HCT116 (cell line): ENCODE measurements at regions not wholly inside any gene's neighbourhood (a gene's known extent, or its start where the extent isn't known, plus 50 kb on each side); places are given as distances from the start of the nearest gene placed in this dataset.
A peak's percentile ranks its signal among the peaks of the same experiment; 100 is the strongest.

Source experiments
- ATAC-seq: fragments of 200-7000 bp; cut with Tn5 transposase; 2 replicates; pipeline ENCODE4 v1.9.1; 2020; ENCODE audit warnings: mild to moderate bottlenecking, moderate library complexity
- BruUV-seq: library from RNA; stranded (reverse); fragments of 400-500 nt; replicated peaks from 2 replicates; lab custom pipeline; 2021; lab: Mats Ljungman, UMichigan
- CTCF ChIA-PET: fragments of 300-600 bp; sonication (Branson Sonifier 250); formaldehyde crosslinking; loops from one replicate; lab custom pipeline; 2021; ENCODE audit warnings: antibody characterized with exemption; lab: Charles Lee
- POLR2A ChIA-PET: fragments of 300-600, 350-600 bp; sonication (Branson Sonifier 250); formaldehyde crosslinking; loops from one replicate; lab custom pipeline; 2021; ENCODE audit warnings: antibody characterized with exemption; lab: Charles Lee
- RAD21 ChIA-PET, 2 experiments: fragments of 300-600 bp; sonication (Branson Sonifier 250); formaldehyde crosslinking; loops; one replicate each; lab custom pipeline; 2023; ENCODE audit warnings: low total read pairs in 2 of 2; ENCODE audit not compliant: uncharacterized antibody in 2 of 2, unreplicated experiment in 2 of 2, low non-redundant PET in 1 of 2; lab: Charles Lee
- DNase-seq: peaks from one replicate; pipeline ENCODE4 v3.0.0-alpha.2; 2010; ENCODE audit warnings: low read depth, low spot score
- H2AFZ ChIP-seq: fragments of 200-600 bp; shearing (Covaris generic), sonication (generic); 2 replicates; pipeline ENCODE4 v1.6.1; 2017; ENCODE audit warnings: low read depth, mixed run types, mixed read lengths, antibody characterized with exemption, low read length; ENCODE audit not compliant: poor library complexity, severe bottlenecking
- H3K27ac ChIP-seq: 2 replicates; pipeline ENCODE4 v1.5.1; 2012; ENCODE audit warnings: low read depth, low read length
- H3K27me3 ChIP-seq: fragments of 200-600 bp; sonication (generic); 2 replicates; pipeline ENCODE4 v1.6.1; 2016; ENCODE audit warnings: mixed run types, low read length, mixed read lengths; ENCODE audit not compliant: insufficient read depth
- H3K36me3 ChIP-seq, 2 experiments: fragments of 200-500 bp in 1 of 2; fragments of 200-600 bp in 1 of 2; sonication (Bioruptor generic) in 1 of 2; sonication (generic) in 1 of 2; 2 replicates each; pipeline versions ENCODE4 v1.5.1 to v1.6.1; 2014 to 2016; ENCODE audit warnings: low read length in 2 of 2, inconsistent platforms in 1 of 2, mixed read lengths in 1 of 2, mixed run types in 1 of 2; ENCODE audit not compliant: insufficient read depth in 2 of 2, control insufficient read depth in 1 of 2
- H3K4me1 ChIP-seq, 2 experiments: fragments of 200-600 bp in 1 of 2; sonication (generic) in 1 of 2; 2 replicates each; pipeline versions ENCODE4 v1.5.1 to v1.6.1; 2012 to 2017; ENCODE audit warnings: low read length in 2 of 2, inconsistent platforms in 1 of 2, mild to moderate bottlenecking in 1 of 2, mixed read lengths in 1 of 2, mixed run types in 1 of 2, moderate library complexity in 1 of 2; ENCODE audit not compliant: insufficient read depth in 2 of 2, control insufficient read depth in 1 of 2
- H3K4me2 ChIP-seq: fragments of 200-600 bp; sonication (generic); 2 replicates; pipeline ENCODE4 v1.6.1; 2017; ENCODE audit warnings: mixed run types, low read length, mixed read lengths
- H3K4me3 ChIP-seq, 2 experiments: fragments of 200-600 bp in 1 of 2; sonication (generic) in 1 of 2; replicated peaks in 1 of 2; 2 replicates each; pipeline ENCODE4 v1.5.1; 2011 to 2016; ENCODE audit warnings: low read length in 2 of 2, control low read depth in 1 of 2, low read depth in 1 of 2, mild to moderate bottlenecking in 1 of 2, mixed read lengths in 1 of 2, mixed run types in 1 of 2
- H3K79me2 ChIP-seq: fragments of 200-600 bp; sonication (generic); 2 replicates; pipeline ENCODE4 v1.6.1; 2017; ENCODE audit warnings: mild to moderate bottlenecking, mixed run types, low read length, moderate library complexity, mixed read lengths; ENCODE audit not compliant: insufficient read depth
- H3K9ac ChIP-seq: fragments of 200-600 bp; sonication (generic); 2 replicates; pipeline ENCODE4 v1.6.1; 2016; ENCODE audit warnings: low read length, mixed read lengths
- H3K9me2 ChIP-seq: fragments of 200-600 bp; sonication (generic), shearing (Covaris generic); 2 replicates; pipeline ENCODE4 v1.6.1; 2017; ENCODE audit warnings: mixed run types, mild to moderate bottlenecking, moderate library complexity; ENCODE audit not compliant: insufficient read depth
- H3K9me3 ChIP-seq, 2 experiments: fragments of 200-500 bp in 1 of 2; fragments of 200-600 bp in 1 of 2; sonication (Bioruptor generic) in 1 of 2; sonication (generic) in 1 of 2; 2 replicates each; pipeline ENCODE4 v1.6.1; 2014 to 2017; ENCODE audit warnings: low read length in 2 of 2, mixed read lengths in 2 of 2, inconsistent platforms in 1 of 2, low read depth in 1 of 2, mild to moderate bottlenecking in 1 of 2, mixed run types in 1 of 2, moderate library complexity in 1 of 2; ENCODE audit not compliant: control insufficient read depth in 1 of 2, insufficient read depth in 1 of 2
- H4K20me1 ChIP-seq: fragments of 200-600 bp; sonication (generic), shearing (Covaris generic); 2 replicates; pipeline ENCODE4 v1.6.1; 2017; ENCODE audit warnings: mixed run types, mild to moderate bottlenecking, moderate library complexity; ENCODE audit not compliant: insufficient read depth
- CTCF ChIP-seq, 3 experiments: fragments of 200-600 bp in 1 of 3; sonication (generic) in 1 of 3; IDR thresholded peaks in 2 of 3; conservative IDR thresholded peaks in 1 of 3; 2 replicates each; pipeline ENCODE4 v1.5.1; 2012 to 2017; ENCODE audit warnings: low read depth in 2 of 3, low read length in 2 of 3, antibody characterized with exemption in 1 of 3, borderline replicate concordance in 1 of 3, control low read depth in 1 of 3, mild to moderate bottlenecking in 1 of 3, mixed read lengths in 1 of 3, mixed run types in 1 of 3, moderate library complexity in 1 of 3; ENCODE audit not compliant: insufficient read depth in 1 of 3
- EGR1 ChIP-seq: IDR thresholded peaks from 2 replicates; pipeline ENCODE4 v1.6.1; 2012; ENCODE audit warnings: low read depth
- ELF1 ChIP-seq: IDR thresholded peaks from 2 replicates; pipeline ENCODE4 v1.6.1; 2012; ENCODE audit warnings: low read depth, borderline replicate concordance
- EZH2phosphoT487 ChIP-seq: fragments of 200-600 bp; IDR thresholded peaks from 2 replicates; pipeline ENCODE4 v1.6.1; 2018; ENCODE audit warnings: antibody characterized with exemption, borderline replicate concordance
- FOSL1 ChIP-seq: IDR thresholded peaks from 2 replicates; pipeline ENCODE4 v1.6.1; 2012; ENCODE audit warnings: low read depth
- JUND ChIP-seq: IDR thresholded peaks from 2 replicates; pipeline ENCODE4 v1.6.1; 2012
- POLR2AphosphoS5 ChIP-seq: IDR thresholded peaks from 2 replicates; pipeline ENCODE4 v1.6.1; 2011; ENCODE audit warnings: mild to moderate bottlenecking, low read depth, low read length, moderate library complexity
- RAD21 ChIP-seq: IDR thresholded peaks from 2 replicates; pipeline ENCODE4 v1.6.1; 2012; ENCODE audit warnings: low read depth, mild to moderate bottlenecking
- SIN3A ChIP-seq: IDR thresholded peaks from 2 replicates; pipeline ENCODE4 v1.6.1; 2012; ENCODE audit warnings: low read depth
- SP1 ChIP-seq: IDR thresholded peaks from 2 replicates; pipeline ENCODE4 v1.6.1; 2012; ENCODE audit warnings: low read depth
- SRF ChIP-seq: IDR thresholded peaks from 2 replicates; pipeline ENCODE4 v1.6.1; 2012; ENCODE audit warnings: low read depth
- ZFX ChIP-seq: fragments of 450-650 bp; IDR thresholded peaks from 2 replicates; pipeline ENCODE4 v1.6.1; 2017
- intact Hi-C: fragments of 100-400 bp; cut with micrococcal nuclease; formaldehyde crosslinking; loops from 2 replicates; pipeline ENCODE4 v1.10.0; 2022

- H3K9me2 ChIP-seq: no peaks in the 10 kb centered on the region
- no peak overlapping the region for H3K4me3 ChIP-seq
- BruUV-seq: no TSS peak
- POLR2A ChIA-PET: no interaction called here
- H3K27me3 ChIP-seq: peaks cover 96% of the 10 kb centered on the region
- no peak overlapping the region for H3K27ac ChIP-seq
- no peak for TF ChIP-seq SRF
- TF ChIP-seq RAD21: 0 out of 2 replicates have a peak, but pooled peaks have one; percentile 17
- peak in 2 of 3 experiments; percentile 5 to 19; a peak in 2 of 6 replicates for TF ChIP-seq CTCF (IDR thresholded peaks at IDR 0.05 in 2 of 3, conservative IDR thresholded peaks at IDR 0.05 in 1 of 3; ENCODE audit: borderline replicate concordance in 1 of 3, insufficient read depth in 1 of 3, low read depth in 2 of 3, low read length in 2 of 3)
- TF ChIP-seq ZFX: no peak
- intact Hi-C loops: no loop called here
- CTCF ChIA-PET: no interaction called here
- DNase-seq (no peak), ATAC-seq (no peak)
- no peaks in the 10 kb centered on the region for H3K79me2 ChIP-seq
- no peak overlapping the region for H2AFZ ChIP-seq
- no peak overlapping the region for H3K4me2 ChIP-seq
- H4K20me1 ChIP-seq: no peaks in the 10 kb centered on the region
- RAD21 ChIA-PET: no interaction called here
- no peaks in the 10 kb centered on the region for H3K4me1 ChIP-seq
- no peak overlapping the region for H3K9ac ChIP-seq
- no peaks in the 10 kb centered on the region for H3K36me3 ChIP-seq
- 0 out of 4 replicates have a peak, but pooled peaks cover 0 to 4% of the 10 kb centered on the region in 2 experiments for H3K9me3 ChIP-seq
Observed at GRCh38 chr11:116533186-116533825, 239.5 kb downstream of the BUD13 start.

- Histone ChIP-seq H3K9me3 (0 out of 4 replicates have a peak, but pooled peaks cover 0 to 4% of the 10 kb centered on the region in 2 experiments), H3K4me2 (no peak overlapping the region), H3K79me2 (no peaks in the 10 kb centered on the region), H2AFZ (no peak overlapping the region), H3K4me1 (no peaks in the 10 kb centered on the region), H4K20me1 (no peaks in the 10 kb centered on the region), H3K9ac (no peak overlapping the region), H3K4me3 (no peak overlapping the region), H3K27me3 (peaks cover 93% of the 10 kb centered on the region), H3K9me2 (no peaks in the 10 kb centered on the region), H3K36me3 (no peaks in the 10 kb centered on the region), H3K27ac (no peak overlapping the region)
- intact Hi-C loops: no loop called here
- BruUV-seq: no TSS peak
- DNase-seq (no peak), ATAC-seq (no peak)
- TF ChIP-seq EGR1 (no peak), FOSL1 (no peak), JUND (no peak), EZH2phosphoT487 (no peak), SRF (no peak), SP1 (no peak), ELF1 (no peak), SIN3A (no peak), POLR2AphosphoS5 (no peak)
- ChIA-PET POLR2A (no interaction called here), RAD21 (no interaction called here), CTCF (no interaction called here)
Observed at GRCh38 chr11:116532066-116532465, 240.7 kb downstream of the BUD13 start.
